Astrocyte (in vitro differentiated cells and primary cell): ENCODE measurements at regions not wholly inside any gene's neighbourhood (a gene's known extent, or its start where the extent isn't known, plus 50 kb on each side); places are given as distances from the start of the nearest gene placed in this dataset.

Experiments used
- DNase-seq: peaks from one replicate; pipeline ENCODE4 v3.0.0-alpha.2; 2010; ENCODE audit warnings: low read depth
- FAIRE-seq: peaks from 2 replicates; lab custom pipeline; 2011; peaks lifted over from hg19 to GRCh38; lab: Jason Lieb, UNC
- H2AFZ ChIP-seq: 2 replicates; pipeline ENCODE4 v1.6.0; 2012; ENCODE audit warnings: low read depth, low read length, inconsistent platforms
- H3K27ac ChIP-seq: 2 replicates; pipeline ENCODE4 v1.5.1; 2011; ENCODE audit warnings: low read depth, low read length, inconsistent platforms
- H3K27me3 ChIP-seq: 2 replicates; pipeline ENCODE4 v1.6.0; 2011; ENCODE audit warnings: low read length, inconsistent platforms; ENCODE audit not compliant: insufficient read depth
- H3K36me3 ChIP-seq: 2 replicates; pipeline ENCODE4 v1.5.1; 2011; ENCODE audit warnings: low read length, inconsistent platforms; ENCODE audit not compliant: insufficient read depth
- H3K4me1 ChIP-seq: 2 replicates; pipeline ENCODE4 v1.5.1; 2011; ENCODE audit warnings: low read length, inconsistent platforms; ENCODE audit not compliant: insufficient read depth
- H3K4me2 ChIP-seq: 2 replicates; pipeline ENCODE4 v1.6.0; 2012; ENCODE audit warnings: low read length, inconsistent platforms
- H3K4me3 ChIP-seq: 2 replicates; pipeline ENCODE4 v1.5.1; 2011; ENCODE audit warnings: low read depth, mild to moderate bottlenecking, low read length, inconsistent platforms; ENCODE audit not compliant: insufficient read depth
- H3K79me2 ChIP-seq: 2 replicates; pipeline ENCODE4 v1.6.0; 2012; ENCODE audit warnings: mild to moderate bottlenecking, low read length, inconsistent platforms; ENCODE audit not compliant: insufficient read depth
- H3K9ac ChIP-seq: 2 replicates; pipeline ENCODE4 v1.6.0; 2012; ENCODE audit warnings: mild to moderate bottlenecking, low read length, inconsistent platforms
- H3K9me3 ChIP-seq: 2 replicates; pipeline ENCODE4 v1.5.1; 2012; ENCODE audit warnings: low read depth, mild to moderate bottlenecking, low read length, inconsistent platforms; ENCODE audit not compliant: insufficient read depth
- H4K20me1 ChIP-seq: 2 replicates; pipeline ENCODE4 v1.6.0; 2012; ENCODE audit warnings: low read length, inconsistent platforms; ENCODE audit not compliant: insufficient read depth
- H3K27ac Mint-ChIP-seq: one replicate; pipeline ENCODE4 v1.8.0; 2021; ENCODE audit warnings: mild to moderate bottlenecking, mixed read lengths; ENCODE audit not compliant: unreplicated experiment
- H3K27me3 Mint-ChIP-seq: one replicate; pipeline ENCODE4 v1.8.0; 2021; ENCODE audit warnings: low read depth, mixed read lengths; ENCODE audit not compliant: unreplicated experiment
- H3K36me3 Mint-ChIP-seq: one replicate; pipeline ENCODE4 v1.8.0; 2021; ENCODE audit warnings: low read depth, mixed read lengths; ENCODE audit not compliant: unreplicated experiment
- H3K4me1 Mint-ChIP-seq: one replicate; pipeline ENCODE4 v1.8.0; 2021; ENCODE audit warnings: low read depth, mixed read lengths; ENCODE audit not compliant: unreplicated experiment
- H3K4me3 Mint-ChIP-seq: one replicate; pipeline ENCODE4 v1.8.0; 2021; ENCODE audit warnings: mild to moderate bottlenecking, moderate library complexity, mixed read lengths; ENCODE audit not compliant: unreplicated experiment
- H3K9me3 Mint-ChIP-seq: one replicate; pipeline ENCODE4 v1.8.0; 2021; ENCODE audit warnings: mild to moderate bottlenecking, mixed read lengths; ENCODE audit not compliant: unreplicated experiment
- EZH2 ChIP-seq: IDR thresholded peaks from 2 replicates; pipeline ENCODE4 v1.6.1; 2012; ENCODE audit warnings: mild to moderate bottlenecking, low read length, inconsistent platforms; ENCODE audit not compliant: insufficient read depth
- TF ChIP-seq, protein P1 (sequence below): IDR thresholded peaks from 2 replicates; pipeline ENCODE4 v1.5.1; 2011; ENCODE audit warnings: low read depth, mild to moderate bottlenecking, inconsistent platforms, low read length, moderate library complexity; ENCODE audit not compliant: insufficient read depth

GRCh38 chrX:98459669-98460068 lies 1576.0 kb downstream of the RPA4 start:
- no peaks in the 10 kb centered on the region for H3K4me1 Mint-ChIP-seq
- H3K36me3 Mint-ChIP-seq, result no peaks in the 10 kb centered on the region
- DNase-seq, result no peak
- Histone ChIP-seq H3K4me2 (no peak overlapping the region), H3K79me2 (no peaks in the 10 kb centered on the region), H3K27ac (no peak overlapping the region), H3K27me3 (no peaks in the 10 kb centered on the region), H4K20me1 (no peaks in the 10 kb centered on the region), H3K36me3 (no peaks in the 10 kb centered on the region), H3K9ac (no peak overlapping the region), H3K4me3 (no peak overlapping the region), H3K9me3 (no peaks in the 10 kb centered on the region), H2AFZ (no peak overlapping the region), H3K4me1 (no peaks in the 10 kb centered on the region)
- no peak overlapping the region for H3K4me3 Mint-ChIP-seq
- H3K27ac Mint-ChIP-seq, result no peak overlapping the region
- no peaks in the 10 kb centered on the region for H3K27me3 Mint-ChIP-seq
- FAIRE-seq, result peak; percentile 87
- TF ChIP-seq, protein P1, sequence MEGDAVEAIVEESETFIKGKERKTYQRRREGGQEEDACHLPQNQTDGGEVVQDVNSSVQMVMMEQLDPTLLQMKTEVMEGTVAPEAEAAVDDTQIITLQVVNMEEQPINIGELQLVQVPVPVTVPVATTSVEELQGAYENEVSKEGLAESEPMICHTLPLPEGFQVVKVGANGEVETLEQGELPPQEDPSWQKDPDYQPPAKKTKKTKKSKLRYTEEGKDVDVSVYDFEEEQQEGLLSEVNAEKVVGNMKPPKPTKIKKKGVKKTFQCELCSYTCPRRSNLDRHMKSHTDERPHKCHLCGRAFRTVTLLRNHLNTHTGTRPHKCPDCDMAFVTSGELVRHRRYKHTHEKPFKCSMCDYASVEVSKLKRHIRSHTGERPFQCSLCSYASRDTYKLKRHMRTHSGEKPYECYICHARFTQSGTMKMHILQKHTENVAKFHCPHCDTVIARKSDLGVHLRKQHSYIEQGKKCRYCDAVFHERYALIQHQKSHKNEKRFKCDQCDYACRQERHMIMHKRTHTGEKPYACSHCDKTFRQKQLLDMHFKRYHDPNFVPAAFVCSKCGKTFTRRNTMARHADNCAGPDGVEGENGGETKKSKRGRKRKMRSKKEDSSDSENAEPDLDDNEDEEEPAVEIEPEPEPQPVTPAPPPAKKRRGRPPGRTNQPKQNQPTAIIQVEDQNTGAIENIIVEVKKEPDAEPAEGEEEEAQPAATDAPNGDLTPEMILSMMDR, result no peak
- TF ChIP-seq EZH2, result no peak
- no peaks in the 10 kb centered on the region for H3K9me3 Mint-ChIP-seq

GRCh38 chrX:98480606-98481005 lies 1596.9 kb downstream of the RPA4 start:
- Mint-ChIP-seq H3K9me3 (no peaks in the 10 kb centered on the region), H3K4me1 (no peaks in the 10 kb centered on the region), H3K36me3 (no peaks in the 10 kb centered on the region), H3K4me3 (no peak overlapping the region), H3K27ac (no peak overlapping the region), H3K27me3 (no peaks in the 10 kb centered on the region)
- Histone ChIP-seq H3K9me3 (no peaks in the 10 kb centered on the region), H3K4me1 (no peaks in the 10 kb centered on the region), H3K9ac (no peak overlapping the region), H3K4me2 (no peak overlapping the region), H3K27me3 (no peaks in the 10 kb centered on the region), H3K36me3 (no peaks in the 10 kb centered on the region), H2AFZ (no peak overlapping the region), H4K20me1 (no peaks in the 10 kb centered on the region), H3K79me2 (no peaks in the 10 kb centered on the region), H3K27ac (no peak overlapping the region), H3K4me3 (no peak overlapping the region)
- FAIRE-seq (no peak), DNase-seq (no peak)
- TF ChIP-seq, protein P1, result no peak
- no peak for TF ChIP-seq EZH2

DNA sequence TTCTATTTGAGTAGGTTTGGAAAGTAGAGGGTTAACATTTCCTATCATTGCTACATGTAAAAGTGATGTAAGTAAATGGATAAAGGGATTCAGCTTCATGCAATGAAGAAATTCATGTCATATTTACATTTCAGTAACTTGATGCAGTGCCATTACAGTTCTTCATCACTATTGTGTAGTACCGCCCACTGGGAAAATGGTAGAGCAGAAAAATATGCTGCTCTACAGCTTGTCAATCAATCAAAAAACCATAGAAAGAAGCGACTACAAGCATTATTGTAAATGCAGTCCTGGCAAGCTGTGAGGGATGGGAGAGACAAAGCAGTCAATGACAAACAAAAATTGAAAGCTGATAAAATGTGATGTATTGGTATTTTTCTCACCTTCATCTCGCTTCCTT lies 1597.9 kb downstream of the RPA4 start:
- Mint-ChIP-seq H3K27ac (no peak overlapping the region), H3K27me3 (no peaks in the 10 kb centered on the region), H3K9me3 (no peaks in the 10 kb centered on the region), H3K4me1 (no peaks in the 10 kb centered on the region), H3K4me3 (no peak overlapping the region), H3K36me3 (no peaks in the 10 kb centered on the region)
- Histone ChIP-seq H3K27me3 (no peaks in the 10 kb centered on the region), H3K36me3 (no peaks in the 10 kb centered on the region), H2AFZ (no peak overlapping the region), H3K79me2 (no peaks in the 10 kb centered on the region), H3K4me3 (no peak overlapping the region), H3K4me2 (no peak overlapping the region), H3K27ac (no peak overlapping the region), H3K9me3 (no peaks in the 10 kb centered on the region), H4K20me1 (no peaks in the 10 kb centered on the region), H3K4me1 (no peaks in the 10 kb centered on the region), H3K9ac (no peak overlapping the region)
- DNase-seq (no peak), FAIRE-seq (peak; percentile 93)
- TF ChIP-seq EZH2, result no peak
- TF ChIP-seq, protein P1, result no peak
